HG03095 (cell line): ENCODE measurements at regions not wholly inside any gene's neighbourhood (a gene's known extent, or its start where the extent isn't known, plus 50 kb on each side); places are given as distances from the start of the nearest gene placed in this dataset.

ENCODE experiments used
- ATAC-seq: cut with Tn5 transposase; IDR thresholded peaks from one replicate; pipeline ENCODE4 v1.9.1; 2021; ENCODE audit warnings: moderate library complexity; ENCODE audit not compliant: unreplicated experiment

- ATAC-seq, result no peak
Measured at GRCh38 chr17:56648321-56648720, 54.8 kb downstream of the NOG start.

- no peak for ATAC-seq
Measured at GRCh38 chr17:56648806-56649205, 55.3 kb downstream of the NOG start.

GRCh38 chr17:56652628-56653027, 59.1 kb downstream of the NOG start:
- no peak for ATAC-seq

GRCh38 chr17:56653877-56654276, 60.4 kb downstream of the NOG start:
- ATAC-seq, result peak; percentile 95

- no peak for ATAC-seq
Measured at GRCh38 chr17:56656701-56657327, 63.3 kb downstream of the NOG start.

GRCh38 chr17:56658648-56659047, 65.1 kb downstream of the NOG start:
- ATAC-seq, result no peak

- ATAC-seq, result no peak
Measured at GRCh38 chr17:56659622-56660021, 66.1 kb downstream of the NOG start.

- ATAC-seq, result no peak
Measured at GRCh38 chr17:56661906-56662305, 68.4 kb downstream of the NOG start.

- ATAC-seq, result no peak
Measured at GRCh38 chr17:56665864-56666263, 72.4 kb downstream of the NOG start.

GRCh38 chr17:56667925-56668458, 74.5 kb downstream of the NOG start:
- ATAC-seq, result no peak

GRCh38 chr17:56672195-56672594, 78.7 kb downstream of the NOG start:
- no peak for ATAC-seq

GRCh38 chr17:56674401-56674925, 81.0 kb downstream of the NOG start:
- no peak for ATAC-seq

GRCh38 chr17:56675876-56676660, 82.6 kb downstream of the NOG start:
- no peak for ATAC-seq

GRCh38 chr17:56676810-56677209, 83.3 kb downstream of the NOG start:
- ATAC-seq, result no peak

- no peak for ATAC-seq
Measured at GRCh38 chr17:56678249-56679114, 85.0 kb downstream of the NOG start.

- ATAC-seq, result no peak
Measured at GRCh38 chr17:56679115-56679776, 85.7 kb downstream of the NOG start.

- no peak for ATAC-seq
Measured at GRCh38 chr17:56679777-56680422, 86.4 kb downstream of the NOG start.

GRCh38 chr17:56680676-56681075, 87.2 kb downstream of the NOG start:
- no peak for ATAC-seq

GRCh38 chr17:56681561-56682266, 88.2 kb downstream of the NOG start:
- no peak for ATAC-seq
